Esophagus squamous epithelium (tissue), 4 donors: ENCODE measurements at regions not wholly inside any gene's neighbourhood (a gene's known extent, or its start where the extent isn't known, plus 50 kb on each side); places are given as distances from the start of the nearest gene placed in this dataset.

Source experiments
- POLR2A ChIP-seq, 4 donors: fragments of 450-650 bp; IDR thresholded peaks; one replicate each; pipeline ENCODE4 v1.6.1; 2017; ENCODE audit warnings: antibody characterized with exemption in 4 of 4, mild to moderate bottlenecking in 4 of 4, moderate library complexity in 3 of 4
- TF ChIP-seq, protein P1 (sequence below), 6 experiments: fragments of 450-650 bp in 4 of 6; fragments of 200-600 bp in 2 of 6; sonication (generic) in 2 of 6; IDR thresholded peaks; one replicate each; pipeline ENCODE4 v1.5.1; 2016 to 2019; ENCODE audit warnings: antibody characterized with exemption in 6 of 6, mild to moderate bottlenecking in 4 of 6, moderate library complexity in 4 of 6

DNA sequence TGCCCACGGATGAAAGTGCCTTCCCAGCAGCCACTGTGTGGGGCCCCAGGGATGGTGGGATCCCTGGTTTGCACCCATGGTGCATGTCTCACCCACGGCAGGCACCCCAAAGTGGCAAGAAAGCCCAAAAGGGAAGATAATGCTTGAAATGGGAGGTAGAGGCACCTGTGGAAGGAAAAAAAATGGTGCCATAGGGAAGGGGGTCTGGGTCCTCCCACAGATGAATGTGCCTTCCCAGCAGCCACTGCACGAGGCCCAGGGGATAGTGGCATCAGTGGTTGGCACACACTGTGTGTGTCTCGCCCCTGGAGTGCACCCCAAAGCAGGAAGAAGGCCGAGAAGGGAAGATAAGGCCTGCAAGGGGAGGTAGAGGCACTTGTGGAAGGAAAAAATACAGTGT is 264.2 kb downstream of the ALG10 start:
- TF ChIP-seq, protein P1, sequence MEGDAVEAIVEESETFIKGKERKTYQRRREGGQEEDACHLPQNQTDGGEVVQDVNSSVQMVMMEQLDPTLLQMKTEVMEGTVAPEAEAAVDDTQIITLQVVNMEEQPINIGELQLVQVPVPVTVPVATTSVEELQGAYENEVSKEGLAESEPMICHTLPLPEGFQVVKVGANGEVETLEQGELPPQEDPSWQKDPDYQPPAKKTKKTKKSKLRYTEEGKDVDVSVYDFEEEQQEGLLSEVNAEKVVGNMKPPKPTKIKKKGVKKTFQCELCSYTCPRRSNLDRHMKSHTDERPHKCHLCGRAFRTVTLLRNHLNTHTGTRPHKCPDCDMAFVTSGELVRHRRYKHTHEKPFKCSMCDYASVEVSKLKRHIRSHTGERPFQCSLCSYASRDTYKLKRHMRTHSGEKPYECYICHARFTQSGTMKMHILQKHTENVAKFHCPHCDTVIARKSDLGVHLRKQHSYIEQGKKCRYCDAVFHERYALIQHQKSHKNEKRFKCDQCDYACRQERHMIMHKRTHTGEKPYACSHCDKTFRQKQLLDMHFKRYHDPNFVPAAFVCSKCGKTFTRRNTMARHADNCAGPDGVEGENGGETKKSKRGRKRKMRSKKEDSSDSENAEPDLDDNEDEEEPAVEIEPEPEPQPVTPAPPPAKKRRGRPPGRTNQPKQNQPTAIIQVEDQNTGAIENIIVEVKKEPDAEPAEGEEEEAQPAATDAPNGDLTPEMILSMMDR (IDR thresholded peaks at IDR 0.05), result no peak
- no peak for TF ChIP-seq POLR2A (IDR thresholded peaks at IDR 0.05)
